ENCODE measurements at regions not wholly inside any gene's neighbourhood (a gene's known extent, or its start where the extent isn't known, plus 50 kb on each side); places are given as distances from the start of the nearest gene placed in this dataset.

- TF ChIP-seq CTCF (IDR thresholded peaks at IDR 0.05 in 8 of 11, conservative IDR thresholded peaks at IDR 0.05 in 3 of 11) (no peak), POLR2A (IDR thresholded peaks at IDR 0.05) (no peak)
These were observed 186.8 kb downstream of the FAT4 start for GRCh38 chr4:125501568-125501967.

Measured in spleen (tissue), 7 donors.